GM21526 (cell line): ENCODE measurements at regions not wholly inside any gene's neighbourhood (a gene's known extent, or its start where the extent isn't known, plus 50 kb on each side); places are given as distances from the start of the nearest gene placed in this dataset.
"Not testable (repeated sequence)": the region's sequence is repeated elsewhere in the genome, so short reads cannot be mapped to it uniquely, and the experiment has no call there.

Experiments
- ATAC-seq: cut with Tn5 transposase; IDR thresholded peaks from one replicate; pipeline ENCODE4 v1.9.1; 2021; ENCODE audit warnings: moderate library complexity; ENCODE audit not compliant: unreplicated experiment, low FRiP score

- no peak for ATAC-seq
Measured at GRCh38 chr13:78102121-78102677, 183.6 kb upstream of the EDNRB start.

- no peak for ATAC-seq
Measured at GRCh38 chr13:78100486-78100885, 181.9 kb upstream of the EDNRB start.

GRCh38 chr13:78098249-78098648 is 179.6 kb upstream of the EDNRB start:
- ATAC-seq: no peak

- ATAC-seq: no peak
Measured at GRCh38 chr13:78096221-78096620, 177.6 kb upstream of the EDNRB start.

DNA sequence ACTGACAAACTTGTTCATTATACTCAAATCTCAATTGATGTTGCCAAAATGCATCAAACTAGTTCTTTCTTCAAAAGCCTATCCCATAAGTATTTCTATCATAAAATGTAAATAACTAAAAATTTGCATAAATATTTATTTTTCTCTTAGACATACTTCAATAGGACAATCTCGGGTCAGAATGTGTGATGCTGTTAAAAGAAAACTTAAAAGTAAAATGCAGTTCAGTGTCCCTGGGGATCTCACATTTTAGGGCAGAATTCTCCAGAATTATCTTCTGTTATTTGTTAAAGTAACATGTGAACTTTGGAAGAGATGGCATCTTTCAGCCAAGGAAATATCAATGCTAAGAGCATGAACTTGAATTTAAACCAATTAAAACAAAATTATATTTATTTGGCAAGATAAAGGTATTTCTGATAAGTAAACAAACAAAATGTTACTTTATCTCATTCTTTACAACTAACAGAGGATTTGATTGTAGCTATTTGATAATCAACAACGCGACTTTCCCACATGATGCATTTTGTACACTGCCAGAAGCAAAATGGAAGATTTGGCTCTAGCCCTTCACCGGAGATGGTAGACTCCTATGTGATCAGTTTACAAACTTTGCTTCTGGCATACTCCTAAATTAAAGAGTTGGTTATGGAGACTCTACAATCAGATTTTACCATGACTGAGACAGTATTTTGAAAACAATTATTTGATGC is 169.5 kb upstream of the EDNRB start:
- ATAC-seq: no peak

DNA sequence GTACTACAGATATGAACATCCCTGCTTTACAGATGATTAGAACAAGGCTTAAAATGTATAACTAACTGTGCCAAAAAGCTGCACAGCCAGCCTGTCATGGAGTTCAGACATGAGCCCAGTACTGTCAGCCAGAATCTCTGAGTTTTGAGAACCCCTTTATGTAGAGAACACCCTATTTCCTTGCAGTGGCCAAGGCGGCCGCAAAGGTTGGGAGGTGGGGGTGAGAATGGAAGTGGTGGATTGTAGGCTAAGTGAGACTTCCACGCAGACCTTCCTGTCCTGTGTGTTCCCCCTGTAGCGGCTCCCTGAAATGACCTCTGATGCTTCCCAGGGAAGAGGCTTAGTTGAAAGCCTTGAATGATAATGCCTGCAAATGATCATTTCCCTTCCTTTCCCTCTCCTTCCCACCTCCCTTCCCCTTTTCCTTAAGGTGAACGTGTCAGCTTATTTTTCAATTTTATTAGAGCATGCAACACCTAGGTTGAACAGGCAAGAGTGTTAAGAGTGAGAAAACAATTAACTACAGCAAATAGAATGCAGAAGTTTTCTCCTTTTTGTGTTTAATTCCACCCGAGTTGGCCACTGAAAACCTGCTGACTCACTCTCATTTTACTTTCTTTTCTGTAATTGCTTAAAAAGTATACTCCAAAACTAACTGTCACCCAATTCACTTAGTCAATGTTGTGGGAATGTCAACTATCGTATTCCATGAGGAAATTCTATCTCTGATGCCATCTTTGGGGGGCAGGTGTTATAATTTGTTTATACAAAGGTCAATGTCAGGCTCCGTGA is 167.0 kb upstream of the EDNRB start:
- no peak for ATAC-seq

- ATAC-seq: no peak
Measured at GRCh38 chr13:78084401-78084800, 165.8 kb upstream of the EDNRB start.

DNA sequence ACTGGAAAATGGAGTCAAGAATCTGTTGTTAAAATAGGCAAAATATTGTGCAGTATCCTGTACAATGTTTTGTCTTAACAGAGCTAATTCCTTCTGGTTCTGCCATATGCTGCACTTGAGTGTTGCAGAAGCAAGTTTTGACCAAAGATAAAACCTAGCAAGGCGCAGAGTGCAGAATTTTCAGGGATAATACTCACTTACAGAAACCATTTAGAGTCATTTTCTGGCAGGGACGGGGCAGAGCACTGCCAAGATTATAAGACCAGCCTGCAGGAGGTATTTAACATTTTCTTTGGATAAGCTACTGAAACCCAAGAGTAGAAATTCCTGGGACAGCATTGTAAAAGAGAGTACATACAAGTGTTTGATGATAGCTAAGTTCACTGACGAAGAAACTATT is 159.5 kb upstream of the EDNRB start:
- no peak for ATAC-seq

DNA sequence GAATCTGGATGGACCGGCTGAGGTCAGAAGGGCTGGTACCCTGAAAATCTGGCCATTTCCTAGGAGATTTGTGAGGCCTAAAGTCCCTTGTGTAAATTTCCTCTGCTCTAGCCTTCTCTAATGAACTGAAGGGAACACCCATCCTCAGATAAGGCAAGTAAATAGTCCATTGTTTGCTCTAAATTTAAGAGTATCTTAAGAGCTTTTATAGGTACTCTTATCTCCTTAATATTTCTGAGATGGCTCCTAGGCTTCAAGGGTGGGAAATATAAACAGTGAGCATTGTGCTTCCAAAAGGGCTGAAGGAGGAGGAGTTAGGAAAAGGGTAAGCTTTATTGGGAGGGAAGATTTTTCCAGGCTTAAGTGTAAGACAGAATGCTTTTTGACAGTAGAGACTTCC is 148.7 kb upstream of the EDNRB start:
- ATAC-seq: no peak

DNA sequence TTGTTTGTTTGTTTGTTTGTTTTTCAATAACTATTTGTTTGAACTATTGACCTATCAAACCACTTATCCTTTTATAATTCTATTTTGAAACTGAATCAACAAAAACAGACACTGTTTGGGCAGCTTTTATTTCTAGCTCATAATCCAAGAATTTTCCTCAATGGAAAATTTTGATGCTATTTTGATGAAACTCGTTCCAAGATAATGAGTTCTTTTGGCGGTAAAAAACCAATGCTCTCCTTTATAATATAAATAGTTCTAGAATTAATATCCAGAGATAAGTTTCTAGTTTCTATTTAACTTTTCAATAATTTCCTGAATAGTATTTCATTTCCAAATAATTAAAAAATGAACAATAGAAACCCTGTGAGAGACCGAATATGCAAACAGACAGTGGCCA is 146.5 kb upstream of the EDNRB start:
- ATAC-seq: no peak

- ATAC-seq: no peak
Measured at GRCh38 chr13:78061806-78062205, 143.2 kb upstream of the EDNRB start.

DNA sequence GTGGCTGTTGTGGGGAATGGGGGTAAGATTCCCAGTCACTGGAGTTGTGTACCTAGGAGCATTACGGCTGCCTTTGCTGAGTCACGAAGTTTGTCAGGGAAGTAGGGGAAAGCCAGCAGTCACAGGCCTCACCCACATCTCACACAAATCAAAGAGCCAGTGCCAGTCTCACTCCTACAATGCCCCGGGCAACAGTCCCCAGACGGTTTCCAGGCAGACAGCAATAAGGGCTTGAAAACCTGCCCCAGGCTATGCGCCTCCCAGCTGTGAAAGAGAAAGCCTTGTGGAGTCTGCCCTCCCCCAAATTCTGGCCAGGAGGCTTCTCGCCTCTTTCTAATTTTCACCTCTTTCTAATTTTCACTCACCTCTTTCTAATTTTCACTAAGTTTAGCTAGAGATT is 142.3 kb upstream of the EDNRB start:
- ATAC-seq: no peak

- not testable (repeated sequence) for ATAC-seq
Measured at GRCh38 chr13:78056865-78057264, 138.2 kb upstream of the EDNRB start.

DNA sequence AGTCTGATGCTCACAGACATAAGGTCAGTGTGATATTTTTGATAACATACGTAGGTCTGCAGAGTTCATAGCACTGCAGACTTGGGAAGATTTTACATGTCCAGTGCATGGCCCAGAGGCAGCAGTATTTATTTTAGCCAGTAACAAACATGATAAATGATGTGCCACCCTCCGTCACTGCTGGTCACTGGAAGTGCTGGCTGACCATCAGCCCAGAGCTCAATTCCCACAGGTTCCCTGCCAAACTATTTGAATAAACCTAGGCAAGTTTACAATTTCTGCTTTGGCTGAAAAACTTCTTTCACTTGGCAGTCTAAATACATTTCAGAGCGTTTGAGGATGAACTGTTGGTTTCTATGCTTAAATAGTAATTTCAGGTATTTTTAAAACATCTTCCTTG is 135.5 kb upstream of the EDNRB start:
- ATAC-seq: no peak

GRCh38 chr13:78047151-78047550 is 128.5 kb upstream of the EDNRB start:
- ATAC-seq: no peak

DNA sequence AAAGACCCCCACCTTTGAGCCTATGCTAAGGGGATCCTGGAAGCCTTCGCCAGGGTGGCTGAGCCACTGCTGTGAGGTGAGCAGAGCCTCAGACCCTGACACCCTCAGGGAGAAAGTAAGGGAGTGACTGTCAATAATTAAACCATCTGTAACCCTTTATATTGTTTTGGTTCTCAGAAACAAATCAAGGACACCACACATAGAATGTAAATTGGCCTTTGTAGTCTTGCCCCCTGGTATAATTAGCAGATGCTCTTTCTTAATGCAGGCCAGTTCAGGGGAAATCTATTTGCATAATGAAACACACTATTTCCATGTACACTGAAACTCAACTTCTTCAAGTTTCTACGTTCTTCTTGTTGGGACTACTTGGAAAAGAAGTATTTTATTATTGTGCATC is 127.7 kb upstream of the EDNRB start:
- ATAC-seq: peak; percentile 70

- ATAC-seq: peak; percentile 24
Measured at GRCh38 chr13:78045916-78046315, 127.3 kb upstream of the EDNRB start.

DNA sequence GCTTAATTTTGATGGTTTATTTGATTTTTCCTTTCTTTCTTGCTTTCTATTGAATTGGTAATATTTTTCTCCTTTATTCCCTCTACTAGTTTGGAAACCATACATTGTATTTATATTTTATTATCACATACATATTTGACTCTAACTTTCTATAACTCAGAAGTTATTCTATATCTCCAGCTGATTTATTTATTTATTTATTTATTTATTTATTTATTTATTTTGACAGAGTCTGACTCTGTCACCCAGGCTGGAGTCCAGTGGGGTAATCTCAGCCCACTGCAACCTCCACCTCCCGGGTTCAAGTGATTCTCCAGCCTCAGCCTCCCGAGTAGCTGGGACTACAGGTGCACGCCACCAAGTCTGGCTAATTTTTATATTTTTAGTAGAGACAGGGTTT is 122.7 kb upstream of the EDNRB start:
- not testable (repeated sequence) for ATAC-seq

GRCh38 chr13:78040205-78040830 is 121.7 kb upstream of the EDNRB start:
- no peak for ATAC-seq

- no peak for ATAC-seq
Measured at GRCh38 chr13:78036841-78037240, 118.2 kb upstream of the EDNRB start.

DNA sequence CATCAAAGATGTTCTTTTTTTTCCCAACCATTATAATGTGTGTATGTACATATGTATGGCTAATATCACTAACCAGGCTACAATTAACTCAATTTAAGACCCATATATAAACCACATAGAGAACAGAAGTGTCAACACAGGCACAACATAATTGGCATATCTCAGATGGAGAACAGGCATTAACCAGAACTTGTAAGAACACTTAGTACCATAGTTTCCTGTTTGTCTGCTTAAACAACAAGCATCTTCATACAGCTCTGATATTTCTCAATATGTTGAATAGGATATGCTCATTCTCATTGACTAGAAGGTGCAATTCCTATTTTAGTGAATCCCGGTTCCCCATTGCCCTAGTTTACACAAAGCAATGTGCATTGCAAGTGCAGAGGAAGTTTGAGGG is 116.9 kb upstream of the EDNRB start:
- no peak for ATAC-seq
